Endothelial cell (in vitro differentiated cells): ENCODE measurements at regions not wholly inside any gene's neighbourhood (a gene's known extent, or its start where the extent isn't known, plus 50 kb on each side); places are given as distances from the start of the nearest gene placed in this dataset.
A peak's percentile ranks its signal among the peaks of the same experiment; 100 is the strongest.

Experiments
- DNase-seq: peaks from one replicate; pipeline ENCODE4 v3.0.0; 2021; ENCODE audit warnings: low spot score
- H3K27ac Mint-ChIP-seq: one replicate; pipeline ENCODE4 v1.8.0; 2021; ENCODE audit warnings: mixed read lengths, inconsistent platforms; ENCODE audit not compliant: unreplicated experiment
- H3K27me3 Mint-ChIP-seq: one replicate; pipeline ENCODE4 v1.8.0; 2021; ENCODE audit warnings: mild to moderate bottlenecking, moderate library complexity, mixed read lengths, inconsistent platforms; ENCODE audit not compliant: unreplicated experiment
- H3K36me3 Mint-ChIP-seq: one replicate; pipeline ENCODE4 v1.8.0; 2021; ENCODE audit warnings: mild to moderate bottlenecking, low read depth, mixed read lengths, inconsistent platforms; ENCODE audit not compliant: unreplicated experiment
- H3K4me1 Mint-ChIP-seq: one replicate; pipeline ENCODE4 v1.8.0; 2021; ENCODE audit warnings: mild to moderate bottlenecking, mixed read lengths, inconsistent platforms; ENCODE audit not compliant: unreplicated experiment
- H3K4me3 Mint-ChIP-seq: one replicate; pipeline ENCODE4 v1.8.0; 2021; ENCODE audit warnings: mild to moderate bottlenecking, mixed read lengths, inconsistent platforms; ENCODE audit not compliant: unreplicated experiment
- H3K9me3 Mint-ChIP-seq: one replicate; pipeline ENCODE4 v1.8.0; 2021; ENCODE audit warnings: mixed read lengths, inconsistent platforms; ENCODE audit not compliant: unreplicated experiment
- CTCF ChIP-seq: fragments of 200-600 bp; sonication (generic); IDR thresholded peaks from one replicate; pipeline ENCODE4 v1.5.0; 2021; ENCODE audit warnings: antibody characterized with exemption; ENCODE audit not compliant: unreplicated experiment

GRCh38 chr2:53448086-53448485 is 319.5 kb upstream of the CHAC2 start:
- Mint-ChIP-seq H3K4me1 (peaks cover 5% of the 10 kb centered on the region), H3K27me3 (no peaks in the 10 kb centered on the region), H3K4me3 (no peak overlapping the region), H3K9me3 (no peaks in the 10 kb centered on the region), H3K36me3 (no peaks in the 10 kb centered on the region), H3K27ac (no peak overlapping the region)
- no peak for DNase-seq
- TF ChIP-seq CTCF = no peak

GRCh38 chr2:53445383-53446070 is 322.1 kb upstream of the CHAC2 start:
- no peaks in the 10 kb centered on the region for H3K36me3 Mint-ChIP-seq
- H3K9me3 Mint-ChIP-seq = no peaks in the 10 kb centered on the region
- no peak overlapping the region for H3K27ac Mint-ChIP-seq
- no peak for TF ChIP-seq CTCF
- H3K27me3 Mint-ChIP-seq = no peaks in the 10 kb centered on the region
- no peak overlapping the region for H3K4me3 Mint-ChIP-seq
- H3K4me1 Mint-ChIP-seq = no peaks in the 10 kb centered on the region
- DNase-seq = no peak

- no peaks in the 10 kb centered on the region for H3K27me3 Mint-ChIP-seq
- H3K27ac Mint-ChIP-seq = no peak overlapping the region
- TF ChIP-seq CTCF = no peak
- peak; percentile 20 for DNase-seq
- H3K4me1 Mint-ChIP-seq = no peaks in the 10 kb centered on the region
- no peaks in the 10 kb centered on the region for H3K36me3 Mint-ChIP-seq
- H3K4me3 Mint-ChIP-seq = no peak overlapping the region
- H3K9me3 Mint-ChIP-seq = no peaks in the 10 kb centered on the region
Observed at GRCh38 chr2:53442783-53443182, 324.8 kb upstream of the CHAC2 start.

GRCh38 chr2:53442093-53442492 is 325.5 kb upstream of the CHAC2 start:
- H3K9me3 Mint-ChIP-seq = no peaks in the 10 kb centered on the region
- no peaks in the 10 kb centered on the region for H3K27me3 Mint-ChIP-seq
- no peak for DNase-seq
- TF ChIP-seq CTCF = no peak
- H3K36me3 Mint-ChIP-seq = no peaks in the 10 kb centered on the region
- H3K4me3 Mint-ChIP-seq = no peak overlapping the region
- no peaks in the 10 kb centered on the region for H3K4me1 Mint-ChIP-seq
- no peak overlapping the region for H3K27ac Mint-ChIP-seq

GRCh38 chr2:53438692-53439091 is 328.9 kb upstream of the CHAC2 start:
- Mint-ChIP-seq H3K36me3 (no peaks in the 10 kb centered on the region), H3K4me1 (no peaks in the 10 kb centered on the region)

More at GRCh38 chr2:53438692-53439091, 328.9 kb upstream of the CHAC2 start:
- no peaks in the 10 kb centered on the region for H3K9me3 Mint-ChIP-seq
- no peaks in the 10 kb centered on the region for H3K27me3 Mint-ChIP-seq
- H3K4me3 Mint-ChIP-seq = no peak overlapping the region
- H3K27ac Mint-ChIP-seq = no peak overlapping the region
- TF ChIP-seq CTCF = no peak
- DNase-seq = no peak
